GM12873 (cell line): ENCODE measurements at regions not wholly inside any gene's neighbourhood (a gene's known extent, or its start where the extent isn't known, plus 50 kb on each side); places are given as distances from the start of the nearest gene placed in this dataset.

ENCODE experiments used
- TF ChIP-seq, protein P1 (sequence below): IDR thresholded peaks from 2 replicates; pipeline ENCODE4 v1.5.1; 2012; ENCODE audit warnings: low read depth, mild to moderate bottlenecking, moderate library complexity, low read length, control low read depth; ENCODE audit not compliant: insufficient read depth; ENCODE audit errors: missing control alignments

DNA sequence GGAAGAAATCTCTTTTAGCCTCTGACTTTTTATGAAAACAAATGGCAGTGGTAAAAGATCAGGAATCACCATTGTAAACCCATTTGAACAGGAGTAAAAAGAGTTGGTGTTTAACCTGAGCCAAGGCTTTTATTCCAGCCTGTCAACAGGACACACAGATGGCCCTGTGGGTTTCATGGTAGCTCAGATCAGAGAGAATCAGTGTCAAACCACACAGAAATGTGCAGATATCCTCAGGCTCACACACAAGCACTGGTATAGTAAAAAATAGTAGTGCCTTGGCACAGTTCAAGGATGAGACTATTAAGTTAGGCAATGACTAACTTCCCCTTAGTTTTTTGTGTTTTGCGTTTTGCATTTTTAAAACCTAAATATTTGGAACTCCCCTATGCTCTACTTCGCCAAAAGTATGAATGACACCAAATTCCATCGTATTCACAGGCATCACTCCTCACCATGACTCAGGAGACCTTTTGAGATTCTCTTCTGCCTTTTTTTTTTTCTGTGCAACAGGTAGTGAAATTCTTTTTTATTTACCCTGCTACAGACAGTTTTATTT, 1200.0 kb downstream of the CDH11 start:
- TF ChIP-seq, protein P1, sequence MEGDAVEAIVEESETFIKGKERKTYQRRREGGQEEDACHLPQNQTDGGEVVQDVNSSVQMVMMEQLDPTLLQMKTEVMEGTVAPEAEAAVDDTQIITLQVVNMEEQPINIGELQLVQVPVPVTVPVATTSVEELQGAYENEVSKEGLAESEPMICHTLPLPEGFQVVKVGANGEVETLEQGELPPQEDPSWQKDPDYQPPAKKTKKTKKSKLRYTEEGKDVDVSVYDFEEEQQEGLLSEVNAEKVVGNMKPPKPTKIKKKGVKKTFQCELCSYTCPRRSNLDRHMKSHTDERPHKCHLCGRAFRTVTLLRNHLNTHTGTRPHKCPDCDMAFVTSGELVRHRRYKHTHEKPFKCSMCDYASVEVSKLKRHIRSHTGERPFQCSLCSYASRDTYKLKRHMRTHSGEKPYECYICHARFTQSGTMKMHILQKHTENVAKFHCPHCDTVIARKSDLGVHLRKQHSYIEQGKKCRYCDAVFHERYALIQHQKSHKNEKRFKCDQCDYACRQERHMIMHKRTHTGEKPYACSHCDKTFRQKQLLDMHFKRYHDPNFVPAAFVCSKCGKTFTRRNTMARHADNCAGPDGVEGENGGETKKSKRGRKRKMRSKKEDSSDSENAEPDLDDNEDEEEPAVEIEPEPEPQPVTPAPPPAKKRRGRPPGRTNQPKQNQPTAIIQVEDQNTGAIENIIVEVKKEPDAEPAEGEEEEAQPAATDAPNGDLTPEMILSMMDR, result no peak

DNA sequence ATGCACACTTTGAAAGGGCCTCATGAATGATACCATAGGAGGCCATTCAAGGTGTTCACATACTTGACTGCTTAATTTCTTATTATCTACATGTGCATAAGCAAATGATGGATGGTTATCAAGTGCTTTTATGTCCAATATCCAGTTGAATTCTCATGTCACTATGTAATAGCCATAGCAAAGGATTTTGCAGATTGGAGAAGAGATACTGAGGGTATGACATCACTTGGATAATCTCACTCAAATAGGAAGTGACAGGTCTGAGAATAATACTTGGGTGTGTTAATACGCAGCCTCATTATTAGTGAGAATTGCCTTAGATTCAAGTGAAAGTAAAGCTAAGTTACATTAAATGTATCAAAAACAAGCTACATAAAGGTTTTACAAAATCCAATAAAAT, 1208.6 kb downstream of the CDH11 start:
- TF ChIP-seq, protein P1, result no peak

- TF ChIP-seq, protein P1, result no peak
These were observed 1214.6 kb downstream of the CDH11 start for GRCh38 chr16:63907251-63907650.

- TF ChIP-seq, protein P1, result no peak
These were observed 1216.9 kb downstream of the CDH11 start for GRCh38 chr16:63904930-63905329.

DNA sequence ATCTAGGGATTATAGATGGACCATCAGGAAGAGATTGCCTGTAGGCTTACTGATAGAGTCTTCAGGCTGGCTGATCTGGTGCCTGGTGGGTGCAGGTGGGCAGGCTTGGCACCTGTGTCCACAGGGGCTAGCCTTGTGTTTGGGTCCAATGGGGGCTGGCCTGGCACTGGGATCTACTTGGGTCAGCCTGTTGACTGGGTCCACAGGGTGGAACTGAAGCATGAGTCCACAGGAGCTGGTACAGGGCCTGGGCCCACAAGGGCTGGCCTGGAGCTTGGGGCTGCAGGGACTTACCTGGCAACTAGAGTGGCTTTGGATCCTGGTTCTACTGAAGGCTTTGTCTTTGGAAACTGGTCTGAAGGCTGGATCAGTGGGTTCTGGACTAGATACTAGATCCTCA, 1217.7 kb downstream of the CDH11 start:
- TF ChIP-seq, protein P1, result no peak

GRCh38 chr16:63896383-63897109, 1225.3 kb downstream of the CDH11 start:
- TF ChIP-seq, protein P1, result no peak

GRCh38 chr16:63890723-63891122, 1231.1 kb downstream of the CDH11 start:
- TF ChIP-seq, protein P1, result no peak
